ENCODE measurements at regions not wholly inside any gene's neighbourhood (a gene's known extent, or its start where the extent isn't known, plus 50 kb on each side); places are given as distances from the start of the nearest gene placed in this dataset.

DNA sequence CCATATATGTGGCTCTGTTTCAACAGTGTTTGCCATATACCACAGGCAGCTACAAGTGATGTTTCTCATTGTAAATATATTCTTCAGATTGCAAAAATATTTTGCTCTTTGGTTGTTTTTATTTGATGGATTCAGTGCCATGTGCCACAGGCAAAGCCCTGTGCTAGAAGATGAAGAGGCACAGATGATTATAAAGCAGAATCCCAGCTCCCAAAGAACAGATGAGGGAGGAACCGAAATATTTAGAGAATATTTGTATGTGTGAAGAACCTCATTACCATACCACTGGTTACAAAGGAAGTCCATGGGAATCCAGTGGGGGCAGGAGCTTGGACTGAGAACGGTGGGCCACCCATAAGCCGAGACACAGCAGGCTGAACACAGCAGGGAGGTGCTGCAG is 143.8 kb upstream of the NDUFV2 start:
- Mint-ChIP-seq H3K27me3 (ENCODE audit: unreplicated experiment) (no peaks in the 10 kb centered on the region), H3K9me3 (ENCODE audit: low read depth, unreplicated experiment) (peaks cover 3% of the 10 kb centered on the region), H3K36me3 (ENCODE audit: insufficient read depth, unreplicated experiment) (no peaks in the 10 kb centered on the region), H3K4me1 (ENCODE audit: low read depth, unreplicated experiment) (peaks cover 55% of the 10 kb centered on the region), H3K4me3 (ENCODE audit: low read depth, unreplicated experiment) (no peak overlapping the region), H3K27ac (ENCODE audit: unreplicated experiment) (no peak overlapping the region)
- intact Hi-C loops (cut with micrococcal nuclease; ENCODE audit: unreplicated experiment) = no loop called here
- TF ChIP-seq, protein P1, sequence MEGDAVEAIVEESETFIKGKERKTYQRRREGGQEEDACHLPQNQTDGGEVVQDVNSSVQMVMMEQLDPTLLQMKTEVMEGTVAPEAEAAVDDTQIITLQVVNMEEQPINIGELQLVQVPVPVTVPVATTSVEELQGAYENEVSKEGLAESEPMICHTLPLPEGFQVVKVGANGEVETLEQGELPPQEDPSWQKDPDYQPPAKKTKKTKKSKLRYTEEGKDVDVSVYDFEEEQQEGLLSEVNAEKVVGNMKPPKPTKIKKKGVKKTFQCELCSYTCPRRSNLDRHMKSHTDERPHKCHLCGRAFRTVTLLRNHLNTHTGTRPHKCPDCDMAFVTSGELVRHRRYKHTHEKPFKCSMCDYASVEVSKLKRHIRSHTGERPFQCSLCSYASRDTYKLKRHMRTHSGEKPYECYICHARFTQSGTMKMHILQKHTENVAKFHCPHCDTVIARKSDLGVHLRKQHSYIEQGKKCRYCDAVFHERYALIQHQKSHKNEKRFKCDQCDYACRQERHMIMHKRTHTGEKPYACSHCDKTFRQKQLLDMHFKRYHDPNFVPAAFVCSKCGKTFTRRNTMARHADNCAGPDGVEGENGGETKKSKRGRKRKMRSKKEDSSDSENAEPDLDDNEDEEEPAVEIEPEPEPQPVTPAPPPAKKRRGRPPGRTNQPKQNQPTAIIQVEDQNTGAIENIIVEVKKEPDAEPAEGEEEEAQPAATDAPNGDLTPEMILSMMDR (IDR thresholded peaks at IDR 0.05; ENCODE audit: unreplicated experiment) = no peak
- no peak for DNase-seq
- BruUV-seq (replicated peaks) = no TSS peak
- CTCF ChIA-PET = no interaction called here

DNA sequence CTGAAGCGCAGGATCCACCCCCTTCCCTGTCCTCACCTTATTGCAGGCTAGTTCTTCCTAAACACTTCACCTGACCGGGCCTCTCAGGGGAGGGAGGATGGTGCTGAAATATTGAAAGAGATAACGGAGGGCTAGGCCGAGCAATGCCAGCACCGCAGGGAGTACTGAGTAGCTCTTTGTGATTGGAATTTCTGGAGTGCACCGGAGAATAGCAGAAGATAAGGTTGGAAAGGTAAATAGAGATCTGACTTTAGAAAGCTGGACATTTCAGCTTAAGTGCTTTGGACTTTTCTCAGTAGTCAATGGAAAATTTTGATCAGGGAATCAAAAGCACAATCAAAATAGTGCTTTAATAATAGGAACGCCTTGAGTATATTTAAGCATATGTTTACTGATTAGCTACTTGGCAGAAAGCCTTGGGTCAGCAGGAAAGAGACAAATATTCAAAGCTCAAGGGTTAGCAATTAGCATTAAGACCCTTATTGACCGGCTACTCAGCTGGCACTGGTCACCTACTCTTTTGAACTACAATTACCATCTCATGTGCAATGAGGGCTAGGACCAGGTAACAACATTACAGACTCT is 142.9 kb upstream of the NDUFV2 start:
- H3K27ac Mint-ChIP-seq (ENCODE audit: unreplicated experiment) = peak overlapping the region; percentile 96
- no peaks in the 10 kb centered on the region for H3K27me3 Mint-ChIP-seq (ENCODE audit: unreplicated experiment)
- peaks cover 3% of the 10 kb centered on the region for H3K9me3 Mint-ChIP-seq (ENCODE audit: low read depth, unreplicated experiment)
- no peaks in the 10 kb centered on the region for H3K36me3 Mint-ChIP-seq (ENCODE audit: insufficient read depth, unreplicated experiment)
- CTCF ChIA-PET = interaction anchor here (0.6 to 0.8 kb wide), 2 partner anchors 11 to 274 kb away, joined by 3 to 7 read pairs; no protein-coding TSS in a partner anchor
- DNase-seq = peak; percentile 27
- no TSS peak for BruUV-seq (replicated peaks)
- intact Hi-C loops (cut with micrococcal nuclease; ENCODE audit: unreplicated experiment) = loop anchor here (2.0 kb wide), 2 partner anchors 69 to 165 kb away; no protein-coding TSS in a partner anchor
- peaks cover 60% of the 10 kb centered on the region for H3K4me1 Mint-ChIP-seq (ENCODE audit: low read depth, unreplicated experiment)
- TF ChIP-seq, protein P1 (IDR thresholded peaks at IDR 0.05; ENCODE audit: unreplicated experiment) = no peak
- H3K4me3 Mint-ChIP-seq (ENCODE audit: low read depth, unreplicated experiment) = peak overlapping the region; percentile 35

DNA sequence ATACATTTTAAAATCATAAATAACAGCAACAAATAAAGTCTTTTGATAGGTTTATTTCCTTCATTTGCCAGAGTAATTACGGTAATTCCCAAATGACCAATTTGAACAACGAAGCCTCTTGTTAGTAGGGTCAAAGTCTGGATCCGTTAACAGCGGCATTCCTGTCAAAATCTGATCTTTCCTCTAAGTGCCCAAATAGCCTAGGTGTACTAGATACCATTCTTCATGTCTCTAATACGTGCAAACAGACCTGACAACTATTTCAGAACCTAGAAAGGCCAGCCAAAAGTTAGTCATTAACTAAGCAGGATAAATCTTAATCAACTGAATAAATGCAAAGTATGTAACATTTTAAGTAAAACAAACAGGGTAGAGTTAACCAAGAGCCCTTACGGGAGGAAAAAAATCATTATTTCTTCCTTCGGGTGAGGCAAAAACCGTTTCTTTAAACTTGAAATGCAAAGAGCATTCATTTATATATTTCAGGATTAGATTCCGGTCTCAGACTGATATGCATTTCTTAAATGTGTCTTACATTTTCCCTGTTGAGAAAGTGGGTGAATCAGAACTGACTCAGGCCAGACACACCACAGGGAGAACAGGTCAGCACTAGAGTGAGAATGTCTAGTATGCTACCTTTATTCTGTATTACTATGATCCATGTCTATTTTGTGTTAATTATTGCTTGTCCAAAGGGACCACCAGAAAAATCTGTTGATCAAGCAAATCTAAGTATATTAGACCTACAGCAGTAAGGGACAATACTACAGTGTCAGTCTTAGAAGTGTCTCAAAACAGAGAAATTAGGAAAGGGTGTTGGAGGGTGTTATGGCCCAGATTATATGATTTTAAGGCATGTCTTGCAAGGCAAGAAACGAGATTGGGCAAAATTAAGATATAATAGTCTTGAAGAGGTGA is 141.5 kb upstream of the NDUFV2 start:
- CTCF ChIA-PET = no interaction called here
- H3K9me3 Mint-ChIP-seq (ENCODE audit: low read depth, unreplicated experiment) = peaks cover 2% of the 10 kb centered on the region
- DNase-seq = peak; percentile 51
- no TSS peak for BruUV-seq (replicated peaks)
- TF ChIP-seq, protein P1 (IDR thresholded peaks at IDR 0.05; ENCODE audit: unreplicated experiment) = no peak
- peak overlapping the region; percentile 35 for H3K4me3 Mint-ChIP-seq (ENCODE audit: low read depth, unreplicated experiment)
- no peaks in the 10 kb centered on the region for H3K27me3 Mint-ChIP-seq (ENCODE audit: unreplicated experiment)
- H3K27ac Mint-ChIP-seq (ENCODE audit: unreplicated experiment) = peak overlapping the region; percentile 96
- no peaks in the 10 kb centered on the region for H3K36me3 Mint-ChIP-seq (ENCODE audit: insufficient read depth, unreplicated experiment)
- peaks cover 60% of the 10 kb centered on the region for H3K4me1 Mint-ChIP-seq (ENCODE audit: low read depth, unreplicated experiment)
- intact Hi-C loops (cut with micrococcal nuclease; ENCODE audit: unreplicated experiment) = loop anchor here (2.0 kb wide), 2 partner anchors 70 to 166 kb away; no protein-coding TSS in a partner anchor

DNA sequence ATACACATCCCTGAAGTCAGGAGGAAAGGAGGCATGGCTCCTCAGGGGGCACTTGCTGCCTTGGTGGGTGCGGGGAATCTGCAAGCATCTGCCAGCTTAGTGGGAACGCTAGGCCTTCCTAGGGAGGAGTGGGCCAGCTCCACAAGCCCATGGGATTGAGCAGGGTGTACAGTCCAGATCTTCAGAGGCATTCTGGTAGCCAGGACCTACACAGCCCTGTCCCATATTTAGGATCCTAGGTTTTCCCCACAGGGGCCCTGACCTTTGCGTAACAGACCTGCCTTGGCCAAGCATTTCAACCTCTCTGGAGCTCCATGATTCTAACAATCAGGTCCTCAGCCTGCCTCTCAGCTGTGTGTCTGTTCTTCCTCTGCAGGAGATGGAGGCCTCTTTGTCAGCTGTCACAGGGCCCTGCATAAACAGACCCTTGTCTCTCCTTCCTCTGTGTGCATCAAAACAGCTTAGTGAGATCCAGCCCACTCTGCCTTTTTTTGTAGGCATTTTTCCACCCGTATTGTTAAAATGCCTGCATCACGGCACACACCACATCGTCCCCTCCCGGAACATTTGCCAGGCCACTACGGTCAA is 140.2 kb upstream of the NDUFV2 start:
- H3K4me3 Mint-ChIP-seq (ENCODE audit: low read depth, unreplicated experiment) = no peak overlapping the region
- H3K4me1 Mint-ChIP-seq (ENCODE audit: low read depth, unreplicated experiment) = peaks cover 67% of the 10 kb centered on the region
- DNase-seq = no peak
- H3K9me3 Mint-ChIP-seq (ENCODE audit: low read depth, unreplicated experiment) = no peaks in the 10 kb centered on the region
- BruUV-seq (replicated peaks) = no TSS peak
- CTCF ChIA-PET = no interaction called here
- no peaks in the 10 kb centered on the region for H3K36me3 Mint-ChIP-seq (ENCODE audit: insufficient read depth, unreplicated experiment)
- intact Hi-C loops (cut with micrococcal nuclease; ENCODE audit: unreplicated experiment) = no loop called here
- TF ChIP-seq, protein P1 (IDR thresholded peaks at IDR 0.05; ENCODE audit: unreplicated experiment) = no peak
- peak overlapping the region; percentile 96 for H3K27ac Mint-ChIP-seq (ENCODE audit: unreplicated experiment)
- no peaks in the 10 kb centered on the region for H3K27me3 Mint-ChIP-seq (ENCODE audit: unreplicated experiment)

Data from Calu3 (cell line).